ENCODE measurements at regions not wholly inside any gene's neighbourhood (a gene's known extent, or its start where the extent isn't known, plus 50 kb on each side); places are given as distances from the start of the nearest gene placed in this dataset.

DNA sequence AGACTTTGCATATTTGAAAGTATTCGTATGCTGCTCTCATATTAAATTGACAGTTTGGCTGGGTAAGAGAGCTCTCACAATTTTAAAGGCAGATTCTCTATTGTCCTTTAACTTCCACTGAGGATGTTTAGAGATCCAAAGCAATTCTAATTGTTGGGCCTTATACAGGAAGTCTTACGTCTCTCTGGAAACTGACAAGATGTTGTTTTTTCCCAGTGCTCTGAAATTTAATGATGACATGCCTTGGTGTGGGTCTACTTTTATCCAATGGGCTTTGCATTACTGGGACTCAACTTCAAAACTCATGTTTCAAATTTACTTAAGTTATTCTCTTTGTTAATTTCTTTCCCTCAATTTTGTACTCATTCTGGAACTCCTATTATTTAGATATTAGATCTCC, 191.5 kb downstream of the SNX18 start:
- no peak for DNase-seq
- no peak overlapping the region for H2AFZ ChIP-seq
- intact Hi-C loops (cut with micrococcal nuclease; ENCODE audit: unreplicated experiment) = no loop called here
- no TSS peak for BruUV-seq (replicated peaks)
- no peaks in the 10 kb centered on the region for H3K27me3 ChIP-seq (ENCODE audit: insufficient read depth, low read depth)
- H3K4me2 ChIP-seq = no peak overlapping the region
- TF ChIP-seq, protein P1, sequence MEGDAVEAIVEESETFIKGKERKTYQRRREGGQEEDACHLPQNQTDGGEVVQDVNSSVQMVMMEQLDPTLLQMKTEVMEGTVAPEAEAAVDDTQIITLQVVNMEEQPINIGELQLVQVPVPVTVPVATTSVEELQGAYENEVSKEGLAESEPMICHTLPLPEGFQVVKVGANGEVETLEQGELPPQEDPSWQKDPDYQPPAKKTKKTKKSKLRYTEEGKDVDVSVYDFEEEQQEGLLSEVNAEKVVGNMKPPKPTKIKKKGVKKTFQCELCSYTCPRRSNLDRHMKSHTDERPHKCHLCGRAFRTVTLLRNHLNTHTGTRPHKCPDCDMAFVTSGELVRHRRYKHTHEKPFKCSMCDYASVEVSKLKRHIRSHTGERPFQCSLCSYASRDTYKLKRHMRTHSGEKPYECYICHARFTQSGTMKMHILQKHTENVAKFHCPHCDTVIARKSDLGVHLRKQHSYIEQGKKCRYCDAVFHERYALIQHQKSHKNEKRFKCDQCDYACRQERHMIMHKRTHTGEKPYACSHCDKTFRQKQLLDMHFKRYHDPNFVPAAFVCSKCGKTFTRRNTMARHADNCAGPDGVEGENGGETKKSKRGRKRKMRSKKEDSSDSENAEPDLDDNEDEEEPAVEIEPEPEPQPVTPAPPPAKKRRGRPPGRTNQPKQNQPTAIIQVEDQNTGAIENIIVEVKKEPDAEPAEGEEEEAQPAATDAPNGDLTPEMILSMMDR (conservative IDR thresholded peaks at IDR 0.05) = no peak
- no peak for TF ChIP-seq EZH2 (IDR thresholded peaks at IDR 0.05; ENCODE audit: low read depth)
- no peaks in the 10 kb centered on the region for H3K9me3 ChIP-seq (ENCODE audit: insufficient read depth, low read depth)
- no peaks in the 10 kb centered on the region for H3K9me2 ChIP-seq (ENCODE audit: insufficient read depth)
- no peaks in the 10 kb centered on the region for H3K36me3 ChIP-seq (ENCODE audit: low read depth)
- H3K4me3 ChIP-seq = no peak overlapping the region
- H3K4me1 ChIP-seq (replicated peaks; ENCODE audit: insufficient read depth) = no peaks in the 10 kb centered on the region
- H3K79me2 ChIP-seq (ENCODE audit: low read depth) = no peaks in the 10 kb centered on the region
- POLR2A ChIA-PET (ENCODE audit: unreplicated experiment) = no interaction called here
- H4K20me1 ChIP-seq (ENCODE audit: insufficient read depth) = no peaks in the 10 kb centered on the region
- CTCF ChIA-PET = no interaction called here
- no peak overlapping the region for H3K27ac ChIP-seq
- no peaks in the 10 kb centered on the region for H3F3A ChIP-seq (ENCODE audit: insufficient read depth, low read depth)

DNA sequence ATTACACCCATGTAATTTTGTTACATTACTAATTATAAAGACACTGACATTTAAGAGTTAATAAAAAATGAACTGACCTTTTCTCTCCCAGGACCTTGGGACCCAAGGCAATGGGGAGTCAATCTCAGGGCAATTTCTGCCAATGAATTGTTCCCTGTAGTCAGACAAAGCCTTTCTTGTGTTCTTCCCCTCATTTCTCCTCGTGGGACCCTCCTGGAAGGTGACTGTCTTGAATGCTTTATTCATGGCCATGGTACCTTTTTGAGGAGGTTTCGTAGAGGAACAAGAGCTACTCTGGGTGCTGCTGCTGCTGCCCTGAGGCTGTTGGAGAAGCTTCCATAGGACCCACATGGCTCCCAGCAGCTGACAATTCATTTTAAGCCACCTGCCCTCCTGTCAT, 190.3 kb downstream of the SNX18 start:
- ChIA-PET POLR2A (ENCODE audit: unreplicated experiment) (no interaction called here), CTCF (interaction anchor here (0.6 kb wide), 2 partner anchors 42 to 61 kb away, joined by 3 read pairs; no protein-coding TSS in a partner anchor)
- H2AFZ ChIP-seq = no peak overlapping the region
- H4K20me1 ChIP-seq (ENCODE audit: insufficient read depth) = no peaks in the 10 kb centered on the region
- DNase-seq = no peak
- no peak overlapping the region for H3K4me2 ChIP-seq
- peaks cover 12% of the 10 kb centered on the region for H3K4me1 ChIP-seq (replicated peaks; ENCODE audit: insufficient read depth)
- intact Hi-C loops (cut with micrococcal nuclease; ENCODE audit: unreplicated experiment) = no loop called here
- H3K27ac ChIP-seq = no peak overlapping the region
- no peaks in the 10 kb centered on the region for H3K27me3 ChIP-seq (ENCODE audit: insufficient read depth, low read depth)
- no peaks in the 10 kb centered on the region for H3K9me2 ChIP-seq (ENCODE audit: insufficient read depth)
- H3K9me3 ChIP-seq (ENCODE audit: insufficient read depth, low read depth) = no peaks in the 10 kb centered on the region
- H3K36me3 ChIP-seq (ENCODE audit: low read depth) = no peaks in the 10 kb centered on the region
- BruUV-seq (replicated peaks) = no TSS peak
- TF ChIP-seq EZH2 (IDR thresholded peaks at IDR 0.05; ENCODE audit: low read depth) = no peak
- TF ChIP-seq, protein P1 (conservative IDR thresholded peaks at IDR 0.05) = no peak
- peaks cover 8% of the 10 kb centered on the region; the same call in 1 of the 2 replicates for H3F3A ChIP-seq (ENCODE audit: insufficient read depth, low read depth)
- no peaks in the 10 kb centered on the region for H3K79me2 ChIP-seq (ENCODE audit: low read depth)
- H3K4me3 ChIP-seq = no peak overlapping the region

DNA sequence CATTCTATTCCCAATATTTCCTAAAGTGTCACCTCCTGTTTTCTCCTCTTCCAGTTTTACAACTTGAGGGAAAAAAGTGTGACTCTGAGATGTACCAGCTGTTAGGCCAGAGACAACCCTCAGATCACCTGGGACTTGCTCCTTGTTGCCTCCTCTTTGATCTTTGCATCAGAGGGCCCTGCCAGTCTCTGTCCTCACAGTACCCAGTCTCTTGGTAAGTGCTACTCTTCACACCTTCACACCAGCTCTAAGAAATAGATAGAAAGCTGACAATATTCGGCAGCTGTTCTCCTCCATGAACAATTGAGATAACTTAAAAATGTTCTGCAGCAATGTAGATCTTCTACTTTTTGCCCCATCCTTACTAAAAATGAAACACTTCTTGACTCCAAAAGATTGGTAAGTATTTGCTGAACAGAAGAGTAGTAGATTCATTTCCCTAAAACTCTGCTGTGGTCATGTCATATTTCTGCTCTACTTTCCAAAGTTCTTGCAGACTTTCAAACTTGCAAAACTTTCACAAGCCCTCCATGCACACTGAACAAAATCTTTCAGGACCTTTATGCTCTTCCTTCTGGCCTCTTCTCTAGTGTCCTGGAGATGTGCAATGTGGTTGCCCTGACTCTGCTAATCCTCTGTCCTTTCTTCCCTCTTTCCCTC, 188.6 kb downstream of the SNX18 start:
- ChIA-PET CTCF (no interaction called here), POLR2A (ENCODE audit: unreplicated experiment) (no interaction called here)
- Histone ChIP-seq H3F3A (ENCODE audit: insufficient read depth, low read depth) (peaks cover 11% of the 10 kb centered on the region; the same call in 1 of the 2 replicates), H3K4me3 (no peak overlapping the region), H3K27ac (no peak overlapping the region), H3K9me2 (ENCODE audit: insufficient read depth) (no peaks in the 10 kb centered on the region), H3K27me3 (ENCODE audit: insufficient read depth, low read depth) (no peaks in the 10 kb centered on the region), H3K36me3 (ENCODE audit: low read depth) (no peaks in the 10 kb centered on the region), H2AFZ (no peak overlapping the region), H3K79me2 (ENCODE audit: low read depth) (no peaks in the 10 kb centered on the region), H3K4me1 (replicated peaks; ENCODE audit: insufficient read depth) (peaks cover 26% of the 10 kb centered on the region), H4K20me1 (ENCODE audit: insufficient read depth) (no peaks in the 10 kb centered on the region), H3K9me3 (ENCODE audit: insufficient read depth, low read depth) (no peaks in the 10 kb centered on the region), H3K4me2 (no peak overlapping the region)
- no TSS peak for BruUV-seq (replicated peaks)
- TF ChIP-seq, protein P1 (conservative IDR thresholded peaks at IDR 0.05) = no peak
- TF ChIP-seq EZH2 (IDR thresholded peaks at IDR 0.05; ENCODE audit: low read depth) = no peak
- intact Hi-C loops (cut with micrococcal nuclease; ENCODE audit: unreplicated experiment) = no loop called here
- DNase-seq = no peak

Data from PC-9 (cell line).